K562 (cell line): ENCODE measurements at regions not wholly inside any gene's neighbourhood (a gene's known extent, or its start where the extent isn't known, plus 50 kb on each side); places are given as distances from the start of the nearest gene placed in this dataset.

Source experiments
- ATAC-seq: fragments of 200-7000 bp; cut with Tn5 transposase; 3 replicates; pipeline ENCODE4 v1.9.1; 2020; ENCODE audit warnings: moderate library complexity
- BruUV-seq: library from RNA; stranded (reverse); fragments of 400-500 nt; replicated peaks from 2 replicates; lab custom pipeline; 2021; lab: Mats Ljungman, UMichigan
- CTCF ChIA-PET: fragments of 300-600 bp; formaldehyde crosslinking; extraction: SDS; loops from one replicate; lab custom pipeline; 2021; ENCODE audit warnings: low intra/inter-chr PET ratio; lab: Yijun Ruan, JAX
- POLR2A ChIA-PET: fragments of 300-600, 350-650 bp; sonication (Branson Sonifier 250); formaldehyde crosslinking; extraction: SDS; loops from one replicate; lab custom pipeline; 2021; ENCODE audit warnings: antibody characterized with exemption, inconsistent platforms; lab: Yijun Ruan, JAX
- DNase-seq, 4 experiments: peaks; one replicate each; pipeline versions ENCODE4 v3.0.0 to v3.0.0-alpha.2; 2011 to 2018; ENCODE audit warnings: low spot score in 3 of 4, mixed read lengths in 3 of 4; ENCODE audit errors: extremely low read depth in 1 of 4
- FAIRE-seq: peaks from 2 replicates; lab custom pipeline; 2011; peaks lifted over from hg19 to GRCh38; lab: Jason Lieb, UNC
- H2AFZ ChIP-seq: 2 replicates; pipeline ENCODE4 v1.6.0; 2011; ENCODE audit warnings: low read depth, low read length, control low read depth, inconsistent platforms
- H3K27ac ChIP-seq: fragments of 200-600 bp; 3 replicates; pipeline ENCODE4 v1.8.0; 2011; ENCODE audit warnings: low read depth, mild to moderate bottlenecking, control low read depth, inconsistent platforms, low read length, moderate library complexity, mixed read lengths; ENCODE audit errors: extremely low read depth
- H3K27me3 ChIP-seq, 2 experiments: fragments of 300-600 bp in 1 of 2; 2 replicates in 1 of 2; 3 replicates in 1 of 2; pipeline versions ENCODE4 v1.6.0 to v1.8.0; 2011; ENCODE audit warnings: inconsistent platforms in 2 of 2, low read length in 2 of 2, mild to moderate bottlenecking in 1 of 2, mixed read lengths in 1 of 2, moderate library complexity in 1 of 2; ENCODE audit not compliant: control insufficient read depth in 2 of 2, insufficient read depth in 2 of 2
- H3K36me3 ChIP-seq: fragments of 300-600 bp; 3 replicates; pipeline ENCODE4 v1.8.0; 2011; ENCODE audit warnings: mild to moderate bottlenecking, low read length, inconsistent platforms; ENCODE audit not compliant: control insufficient read depth, insufficient read depth
- H3K4me1 ChIP-seq, 2 experiments: fragments of 200-600 bp in 1 of 2; replicated peaks in 1 of 2; 2 replicates in 1 of 2; 3 replicates in 1 of 2; pipeline versions ENCODE4 v1.5.1 to v1.8.0; 2011; ENCODE audit warnings: inconsistent platforms in 2 of 2, low read length in 2 of 2, mild to moderate bottlenecking in 1 of 2, mixed read lengths in 1 of 2, moderate library complexity in 1 of 2; ENCODE audit not compliant: control insufficient read depth in 2 of 2, insufficient read depth in 2 of 2
- H3K4me2 ChIP-seq: 2 replicates; pipeline ENCODE4 v1.6.1; 2011; ENCODE audit warnings: low read length, control low read depth, inconsistent platforms, mixed read lengths; ENCODE audit not compliant: insufficient read depth
- H3K4me3 ChIP-seq: fragments of 200-600 bp; sonication (generic), shearing (Covaris generic); 2 replicates; pipeline ENCODE4 v1.5.1; 2016; ENCODE audit warnings: control low read depth, inconsistent platforms
- H3K79me2 ChIP-seq: fragments of 200-600 bp; 3 replicates; pipeline ENCODE4 v1.8.0; 2011; ENCODE audit warnings: low read length, inconsistent platforms; ENCODE audit not compliant: control insufficient read depth, insufficient read depth
- H3K9ac ChIP-seq, 2 experiments: 2 replicates each; pipeline versions ENCODE4 v1.6.0 to v1.6.1; 2011; ENCODE audit warnings: low read depth in 2 of 2, low read length in 2 of 2, control low read depth in 1 of 2, inconsistent platforms in 1 of 2, mild to moderate bottlenecking in 1 of 2, mixed read lengths in 1 of 2; ENCODE audit not compliant: insufficient read depth in 1 of 2
- H3K9me1 ChIP-seq: one replicate; pipeline ENCODE4 v1.6.0; 2011; ENCODE audit warnings: inconsistent platforms, mild to moderate bottlenecking, low read length, moderate library complexity; ENCODE audit not compliant: control insufficient read depth, insufficient read depth
- H3K9me3 ChIP-seq: replicated peaks from 2 replicates; pipeline ENCODE4 v1.5.1; 2011; ENCODE audit warnings: low read depth, low read length, inconsistent platforms; ENCODE audit not compliant: control insufficient read depth, insufficient read depth
- H4K20me1 ChIP-seq: replicated peaks from 2 replicates; pipeline ENCODE4 v1.6.1; 2011; ENCODE audit warnings: low read length, inconsistent platforms, mixed read lengths; ENCODE audit not compliant: control insufficient read depth, insufficient read depth
- CHD4 ChIP-seq: fragments of 200-600 bp; sonication (generic); IDR thresholded peaks from 3 replicates; pipeline ENCODE4 v1.6.1; 2012; ENCODE audit warnings: low read depth, mild to moderate bottlenecking, mixed read lengths, low read length, inconsistent platforms; ENCODE audit not compliant: insufficient read depth, insufficient replicate concordance, poor library complexity, severe bottlenecking
- HMGN3 ChIP-seq: IDR thresholded peaks from 2 replicates; pipeline ENCODE4 v1.6.1; 2011; ENCODE audit warnings: borderline replicate concordance, low read depth, mild to moderate bottlenecking, mixed read lengths, low read length; ENCODE audit not compliant: insufficient read length; ENCODE audit errors: extremely low read depth
- MAFF ChIP-seq: IDR thresholded peaks from 2 replicates; pipeline ENCODE4 v1.6.1; 2012; ENCODE audit warnings: low read length, improper control_type of control experiment
- MNT ChIP-seq, 2 experiments: fragments of 450-650 bp; conservative IDR thresholded peaks; 2 replicates each; pipeline ENCODE4 v1.6.1; 2017; ENCODE audit warnings: mild to moderate bottlenecking in 2 of 2, moderate library complexity in 2 of 2
- PYGO2 ChIP-seq: fragments of 450-650 bp; IDR thresholded peaks from 2 replicates; pipeline ENCODE4 v1.6.1; 2016; ENCODE audit warnings: mild to moderate bottlenecking, missing genetic modification characterization, moderate library complexity, missing compliant biosample characterization
- TCF7L2 ChIP-seq: fragments of 150-350 bp; IDR thresholded peaks from 2 replicates; pipeline ENCODE4 v1.6.1; 2016; ENCODE audit warnings: low read depth, mild to moderate bottlenecking, low read length, moderate library complexity
- ZNF212 ChIP-seq: fragments of 450-650 bp; formaldehyde crosslinking; IDR thresholded peaks from 2 replicates; pipeline ENCODE4 v1.4.0; 2020; ENCODE audit warnings: mild to moderate bottlenecking
- ZNF232 ChIP-seq: sonication (generic); formaldehyde crosslinking; IDR thresholded peaks from 2 replicates; pipeline ENCODE4 v1.8.0; 2022; ENCODE audit warnings: mild to moderate bottlenecking, missing genetic modification reagents
- ZSCAN29 ChIP-seq: fragments of 450-650 bp; IDR thresholded peaks from 2 replicates; pipeline ENCODE4 v1.6.1; 2017
- ZZZ3 ChIP-seq: fragments of 450-650 bp; IDR thresholded peaks from 2 replicates; pipeline ENCODE4 v1.6.1; 2016; ENCODE audit warnings: antibody characterized with exemption, mild to moderate bottlenecking, moderate library complexity
- WGBS: fragments of 100-300 bp; shearing (Covaris generic); methylation state at CpG from one replicate; pipeline ENCODE4 v1.1.6; 2016; ENCODE audit warnings: low coverage, mixed read lengths; ENCODE audit not compliant: insufficient coverage; ENCODE audit errors: missing lambda C conversion rate; 5-methylcytosine and 5-hydroxymethylcytosine counted together
- in situ Hi-C: fragments of 300-500 bp; cut with MboI; formaldehyde crosslinking; loops from 4 replicates; pipeline ENCODE4 v1.15.0; 2018; ENCODE audit warnings: inconsistent platforms, mixed read lengths
- intact Hi-C: fragments of 100-400 bp; cut with micrococcal nuclease; formaldehyde crosslinking; loops from 2 replicates; pipeline ENCODE4 v1.14.2; 2022

- Histone ChIP-seq H2AFZ (no peak overlapping the region), H3K9me3 (no peaks in the 10 kb centered on the region), H3K9ac (no peak overlapping the region), H3K36me3 (no peaks in the 10 kb centered on the region), H3K9me1 (no peaks in the 10 kb centered on the region), H3K79me2 (no peaks in the 10 kb centered on the region), H3K4me1 (no peaks in the 10 kb centered on the region), H3K4me3 (no peak overlapping the region), H3K4me2 (no peak overlapping the region), H3K27me3 (no peaks in the 10 kb centered on the region)
- ATAC-seq: no peak
- intact Hi-C loops: no loop called here
- no peak for DNase-seq
- POLR2A ChIA-PET: no interaction called here
- in situ Hi-C loops: no loop called here
- CTCF ChIA-PET: interaction anchor here (0.6 kb wide), 1 partner anchor 9 kb away, joined by 5 read pairs; no protein-coding TSS in a partner anchor
- no peak for FAIRE-seq
- WGBS: 4% methylated on average over 3 of the region's 4 CpGs
- BruUV-seq: no TSS peak
- TF ChIP-seq MNT (conservative IDR thresholded peaks at IDR 0.05) (no peak), MAFF (no peak), PYGO2 (no peak), ZNF212 (CRISPR knock-in tag) (no peak), CHD4 (no peak), ZNF232 (CRISPR knock-in tag) (no peak), TCF7L2 (no peak), ZZZ3 (no peak), HMGN3 (no peak), ZSCAN29 (no peak)
- TF ChIP-seq, all 486 proteins: peak for 0
- Histone ChIP-seq H3K27ac (no peak overlapping the region), H4K20me1 (no peaks in the 10 kb centered on the region)
Observed at GRCh38 chr9:109912082-109912582, 132.1 kb downstream of the PALM2AKAP2 start.
